ENCODE measurements at regions not wholly inside any gene's neighbourhood (a gene's known extent, or its start where the extent isn't known, plus 50 kb on each side); places are given as distances from the start of the nearest gene placed in this dataset.

GRCh38 chr15:29430831-29431230, 161.2 kb upstream of the NSMCE3 start:
- 92% methylated on average over 10 of the region's 10 CpGs for WGBS (ENCODE audit: low lambda C conversion rate, missing lambda C conversion rate)
- TF ChIP-seq EZH2 (IDR thresholded peaks at IDR 0.05; ENCODE audit: borderline replicate concordance) (no peak), EZH2phosphoT487 (IDR thresholded peaks at IDR 0.05; ENCODE audit: low read depth, severe bottlenecking, unreplicated experiment) (no peak)
- TF ChIP-seq, protein P1, sequence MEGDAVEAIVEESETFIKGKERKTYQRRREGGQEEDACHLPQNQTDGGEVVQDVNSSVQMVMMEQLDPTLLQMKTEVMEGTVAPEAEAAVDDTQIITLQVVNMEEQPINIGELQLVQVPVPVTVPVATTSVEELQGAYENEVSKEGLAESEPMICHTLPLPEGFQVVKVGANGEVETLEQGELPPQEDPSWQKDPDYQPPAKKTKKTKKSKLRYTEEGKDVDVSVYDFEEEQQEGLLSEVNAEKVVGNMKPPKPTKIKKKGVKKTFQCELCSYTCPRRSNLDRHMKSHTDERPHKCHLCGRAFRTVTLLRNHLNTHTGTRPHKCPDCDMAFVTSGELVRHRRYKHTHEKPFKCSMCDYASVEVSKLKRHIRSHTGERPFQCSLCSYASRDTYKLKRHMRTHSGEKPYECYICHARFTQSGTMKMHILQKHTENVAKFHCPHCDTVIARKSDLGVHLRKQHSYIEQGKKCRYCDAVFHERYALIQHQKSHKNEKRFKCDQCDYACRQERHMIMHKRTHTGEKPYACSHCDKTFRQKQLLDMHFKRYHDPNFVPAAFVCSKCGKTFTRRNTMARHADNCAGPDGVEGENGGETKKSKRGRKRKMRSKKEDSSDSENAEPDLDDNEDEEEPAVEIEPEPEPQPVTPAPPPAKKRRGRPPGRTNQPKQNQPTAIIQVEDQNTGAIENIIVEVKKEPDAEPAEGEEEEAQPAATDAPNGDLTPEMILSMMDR (IDR thresholded peaks at IDR 0.05; ENCODE audit: poor library complexity): no peak
- Histone ChIP-seq H3K9me2 (replicated peaks; ENCODE audit: insufficient read depth) (no peaks in the 10 kb centered on the region), H3K36me3 (replicated peaks; ENCODE audit: insufficient read depth, low read depth) (no peaks in the 10 kb centered on the region), H4K20me1 (ENCODE audit: insufficient read depth, poor library complexity, severe bottlenecking) (no peaks in the 10 kb centered on the region), H3K9me3 (ENCODE audit: low read depth) (no peaks in the 10 kb centered on the region), H2AFZ (no peak overlapping the region), H3K27ac (no peak overlapping the region), H3K79me2 (no peaks in the 10 kb centered on the region), H3K4me2 (no peak overlapping the region), H3K4me1 (ENCODE audit: insufficient read depth) (no peaks in the 10 kb centered on the region), H3K4me3 (no peak overlapping the region), H3K27me3 (no peaks in the 10 kb centered on the region)
- no peak for DNase-seq (ENCODE audit: low spot score)

DNA sequence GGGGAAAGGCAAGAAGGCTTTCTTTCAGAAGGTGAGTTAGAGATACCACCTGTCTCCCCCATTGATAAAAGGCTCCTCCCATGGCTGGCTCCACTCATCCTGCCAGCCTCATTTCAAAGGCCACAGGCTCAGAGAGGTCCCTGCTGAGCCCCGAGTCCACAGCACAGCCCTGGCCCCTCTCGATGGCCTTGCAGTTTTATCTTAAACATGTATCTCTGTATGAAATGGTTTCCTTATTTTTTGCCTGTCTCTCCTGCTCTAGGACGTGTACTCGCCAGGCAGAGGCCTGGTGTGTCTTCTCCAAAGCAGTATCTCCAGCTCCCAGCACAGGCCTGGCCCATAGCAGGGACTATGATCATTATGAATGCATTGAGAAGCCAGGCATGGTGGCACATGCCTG, 160.5 kb upstream of the NSMCE3 start:
- 87% methylated on average over 4 of the region's 4 CpGs for WGBS (ENCODE audit: low lambda C conversion rate, missing lambda C conversion rate)
- TF ChIP-seq EZH2 (IDR thresholded peaks at IDR 0.05; ENCODE audit: borderline replicate concordance) (no peak), EZH2phosphoT487 (IDR thresholded peaks at IDR 0.05; ENCODE audit: low read depth, severe bottlenecking, unreplicated experiment) (no peak)
- TF ChIP-seq, protein P1 (IDR thresholded peaks at IDR 0.05; ENCODE audit: poor library complexity): no peak
- Histone ChIP-seq H3K4me1 (ENCODE audit: insufficient read depth) (no peaks in the 10 kb centered on the region), H3K9me2 (replicated peaks; ENCODE audit: insufficient read depth) (no peaks in the 10 kb centered on the region), H3K27ac (no peak overlapping the region), H2AFZ (no peak overlapping the region), H3K4me2 (no peak overlapping the region), H3K4me3 (no peak overlapping the region), H4K20me1 (ENCODE audit: insufficient read depth, poor library complexity, severe bottlenecking) (no peaks in the 10 kb centered on the region), H3K27me3 (no peaks in the 10 kb centered on the region), H3K79me2 (no peaks in the 10 kb centered on the region), H3K9me3 (ENCODE audit: low read depth) (no peaks in the 10 kb centered on the region), H3K36me3 (replicated peaks; ENCODE audit: insufficient read depth, low read depth) (no peaks in the 10 kb centered on the region)
- no peak for DNase-seq (ENCODE audit: low spot score)

DNA sequence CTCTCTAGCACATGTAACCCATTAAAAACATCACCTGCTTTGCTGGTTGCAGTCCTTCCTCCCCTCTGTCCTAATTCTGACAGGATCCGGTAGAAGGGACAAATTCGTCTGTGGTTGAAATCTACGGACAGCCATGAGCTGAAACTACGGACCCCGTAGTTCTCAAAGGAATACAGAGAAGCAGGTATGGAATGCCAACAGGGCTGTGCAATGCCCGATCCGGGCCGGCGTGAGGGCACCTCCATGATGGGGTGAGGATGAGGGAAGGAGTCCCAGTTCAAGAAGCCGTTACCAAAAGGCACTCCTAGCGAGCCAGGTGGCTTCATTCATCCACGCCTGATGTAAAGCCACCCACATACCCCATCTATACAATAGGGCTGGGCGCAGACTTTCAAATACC, 160.0 kb upstream of the NSMCE3 start:
- Histone ChIP-seq H3K9me3 (ENCODE audit: low read depth) (no peaks in the 10 kb centered on the region), H3K27me3 (no peaks in the 10 kb centered on the region), H3K4me3 (no peak overlapping the region), H3K79me2 (no peaks in the 10 kb centered on the region), H2AFZ (no peak overlapping the region), H3K36me3 (replicated peaks; ENCODE audit: insufficient read depth, low read depth) (no peaks in the 10 kb centered on the region), H3K27ac (no peak overlapping the region), H4K20me1 (ENCODE audit: insufficient read depth, poor library complexity, severe bottlenecking) (no peaks in the 10 kb centered on the region), H3K4me1 (ENCODE audit: insufficient read depth) (no peaks in the 10 kb centered on the region), H3K9me2 (replicated peaks; ENCODE audit: insufficient read depth) (no peaks in the 10 kb centered on the region), H3K4me2 (no peak overlapping the region)
- no peak for DNase-seq (ENCODE audit: low spot score)
- TF ChIP-seq EZH2 (IDR thresholded peaks at IDR 0.05; ENCODE audit: borderline replicate concordance): no peak
- TF ChIP-seq, protein P1 (IDR thresholded peaks at IDR 0.05; ENCODE audit: poor library complexity): no peak
- TF ChIP-seq EZH2phosphoT487 (IDR thresholded peaks at IDR 0.05; ENCODE audit: low read depth, severe bottlenecking, unreplicated experiment): no peak
- WGBS (ENCODE audit: low lambda C conversion rate, missing lambda C conversion rate): 96% methylated on average over 13 of the region's 13 CpGs
